Choroid plexus epithelial cell (primary cell): ENCODE measurements at regions not wholly inside any gene's neighbourhood (a gene's known extent, or its start where the extent isn't known, plus 50 kb on each side); places are given as distances from the start of the nearest gene placed in this dataset.
A peak's percentile ranks its signal among the peaks of the same experiment; 100 is the strongest.

Experiments used
- DNase-seq: peaks from one replicate; pipeline ENCODE4 v3.0.0-alpha.2; 2010; ENCODE audit warnings: low read depth
- H3K4me3 ChIP-seq: 2 replicates; pipeline ENCODE4 v1.5.1; 2011; ENCODE audit warnings: low read depth, mild to moderate bottlenecking, control low read depth, low read length, moderate library complexity
- TF ChIP-seq, protein P1 (sequence below): conservative IDR thresholded peaks from 2 replicates; pipeline ENCODE4 v1.5.1; 2011; ENCODE audit warnings: low read depth, mild to moderate bottlenecking, control low read depth, inconsistent platforms, low read length, moderate library complexity

DNA sequence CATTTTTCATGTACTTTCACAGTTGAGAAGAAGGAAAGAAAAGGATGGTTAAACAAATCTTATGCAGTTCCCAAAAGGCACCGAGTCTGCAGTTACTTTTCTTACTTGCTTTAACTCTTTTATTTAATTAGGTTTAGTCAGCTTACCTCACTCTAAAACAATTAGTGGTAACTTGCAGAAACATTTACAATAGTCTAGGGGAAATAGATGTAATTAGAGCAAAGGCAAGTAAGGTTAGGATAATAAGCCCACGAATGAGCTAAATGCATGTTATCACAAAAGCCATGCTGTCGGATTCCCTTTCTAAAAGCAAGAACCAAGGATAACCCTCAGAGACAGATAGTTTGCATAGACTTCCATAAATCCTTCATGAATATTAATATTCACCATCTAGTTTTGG is 82.0 kb upstream of the VCX2 start:
- no peak for DNase-seq
- TF ChIP-seq, protein P1, sequence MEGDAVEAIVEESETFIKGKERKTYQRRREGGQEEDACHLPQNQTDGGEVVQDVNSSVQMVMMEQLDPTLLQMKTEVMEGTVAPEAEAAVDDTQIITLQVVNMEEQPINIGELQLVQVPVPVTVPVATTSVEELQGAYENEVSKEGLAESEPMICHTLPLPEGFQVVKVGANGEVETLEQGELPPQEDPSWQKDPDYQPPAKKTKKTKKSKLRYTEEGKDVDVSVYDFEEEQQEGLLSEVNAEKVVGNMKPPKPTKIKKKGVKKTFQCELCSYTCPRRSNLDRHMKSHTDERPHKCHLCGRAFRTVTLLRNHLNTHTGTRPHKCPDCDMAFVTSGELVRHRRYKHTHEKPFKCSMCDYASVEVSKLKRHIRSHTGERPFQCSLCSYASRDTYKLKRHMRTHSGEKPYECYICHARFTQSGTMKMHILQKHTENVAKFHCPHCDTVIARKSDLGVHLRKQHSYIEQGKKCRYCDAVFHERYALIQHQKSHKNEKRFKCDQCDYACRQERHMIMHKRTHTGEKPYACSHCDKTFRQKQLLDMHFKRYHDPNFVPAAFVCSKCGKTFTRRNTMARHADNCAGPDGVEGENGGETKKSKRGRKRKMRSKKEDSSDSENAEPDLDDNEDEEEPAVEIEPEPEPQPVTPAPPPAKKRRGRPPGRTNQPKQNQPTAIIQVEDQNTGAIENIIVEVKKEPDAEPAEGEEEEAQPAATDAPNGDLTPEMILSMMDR, result no peak
- H3K4me3 ChIP-seq, result no peak overlapping the region

DNA sequence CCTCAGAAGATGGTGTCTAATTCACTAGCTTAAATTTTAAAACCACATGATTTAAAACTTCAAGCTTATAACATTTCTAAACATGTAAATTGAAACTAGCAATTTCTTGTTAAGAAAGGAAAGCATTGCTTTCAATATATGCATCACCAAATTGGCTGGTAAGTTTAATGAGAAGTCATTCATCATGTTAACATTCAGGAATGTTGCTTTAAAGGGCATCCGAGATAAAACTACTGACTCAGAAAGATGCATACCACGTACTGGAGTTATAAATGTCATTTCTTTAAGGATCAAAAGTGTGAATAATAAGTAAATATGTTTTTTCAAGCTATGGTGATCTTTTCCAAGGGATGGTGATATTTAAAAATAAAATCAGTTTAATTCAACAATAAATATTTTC is 83.3 kb upstream of the VCX2 start:
- no peak for DNase-seq
- TF ChIP-seq, protein P1, result no peak
- no peak overlapping the region for H3K4me3 ChIP-seq

GRCh38 chrX:8272821-8273220 is 101.8 kb upstream of the VCX2 start:
- TF ChIP-seq, protein P1, result no peak
- peak; percentile 20 for DNase-seq
- no peak overlapping the region for H3K4me3 ChIP-seq

DNA sequence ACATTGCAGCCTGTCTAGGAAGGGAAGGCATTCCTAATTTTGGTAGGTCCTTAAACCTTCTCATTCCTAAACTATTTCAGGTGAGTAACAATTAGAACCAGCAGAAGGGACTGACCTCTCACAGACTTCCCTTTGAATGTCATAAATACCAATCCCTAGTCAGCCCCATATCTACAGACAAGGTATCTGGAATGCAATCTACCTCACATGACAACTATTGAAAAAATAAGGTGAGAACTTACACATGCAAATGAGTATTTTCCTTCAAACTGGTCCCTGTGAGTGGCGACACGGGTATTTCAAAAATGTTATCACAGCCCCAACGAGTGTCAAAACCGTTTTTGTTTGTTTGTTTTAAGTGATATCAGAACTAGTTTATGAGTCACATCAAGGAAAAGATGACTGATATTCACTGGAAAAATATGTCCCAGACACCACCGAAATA is 102.4 kb upstream of the VCX2 start:
- H3K4me3 ChIP-seq, result no peak overlapping the region
- TF ChIP-seq, protein P1, result no peak
- peak; percentile 21 for DNase-seq

GRCh38 chrX:8274170-8274569 is 103.1 kb upstream of the VCX2 start:
- peak; percentile 13 for DNase-seq

GRCh38 chrX:8278557-8278956 is 107.5 kb upstream of the VCX2 start:
- DNase-seq, result no peak
- no peak overlapping the region for H3K4me3 ChIP-seq
- TF ChIP-seq, protein P1, result no peak

More at GRCh38 chrX:8274170-8274569, 103.1 kb upstream of the VCX2 start:
- TF ChIP-seq, protein P1, result no peak
- H3K4me3 ChIP-seq, result no peak overlapping the region

GRCh38 chrX:8279323-8279722 is 108.3 kb upstream of the VCX2 start:
- no peak for DNase-seq
- TF ChIP-seq, protein P1, result no peak
- no peak overlapping the region for H3K4me3 ChIP-seq
